ENCODE measurements at regions not wholly inside any gene's neighbourhood (a gene's known extent, or its start where the extent isn't known, plus 50 kb on each side); places are given as distances from the start of the nearest gene placed in this dataset.

GRCh38 chr18:22521026-22521707, 103.5 kb upstream of the CTAGE1 start:
- Histone ChIP-seq H3K9me3 (replicated peaks) (no peaks in the 10 kb centered on the region), H3K36me3 (no peaks in the 10 kb centered on the region), H3K27me3 (ENCODE audit: low read depth) (no peaks in the 10 kb centered on the region), H3K27ac (replicated peaks) (peak overlapping the region; percentile 75), H3K4me1 (peaks cover 32% of the 10 kb centered on the region), H3K4me3 (no peak overlapping the region)
- intact Hi-C loops (cut with micrococcal nuclease), result no loop called here
- no peak for DNase-seq
- TF ChIP-seq, protein P1, sequence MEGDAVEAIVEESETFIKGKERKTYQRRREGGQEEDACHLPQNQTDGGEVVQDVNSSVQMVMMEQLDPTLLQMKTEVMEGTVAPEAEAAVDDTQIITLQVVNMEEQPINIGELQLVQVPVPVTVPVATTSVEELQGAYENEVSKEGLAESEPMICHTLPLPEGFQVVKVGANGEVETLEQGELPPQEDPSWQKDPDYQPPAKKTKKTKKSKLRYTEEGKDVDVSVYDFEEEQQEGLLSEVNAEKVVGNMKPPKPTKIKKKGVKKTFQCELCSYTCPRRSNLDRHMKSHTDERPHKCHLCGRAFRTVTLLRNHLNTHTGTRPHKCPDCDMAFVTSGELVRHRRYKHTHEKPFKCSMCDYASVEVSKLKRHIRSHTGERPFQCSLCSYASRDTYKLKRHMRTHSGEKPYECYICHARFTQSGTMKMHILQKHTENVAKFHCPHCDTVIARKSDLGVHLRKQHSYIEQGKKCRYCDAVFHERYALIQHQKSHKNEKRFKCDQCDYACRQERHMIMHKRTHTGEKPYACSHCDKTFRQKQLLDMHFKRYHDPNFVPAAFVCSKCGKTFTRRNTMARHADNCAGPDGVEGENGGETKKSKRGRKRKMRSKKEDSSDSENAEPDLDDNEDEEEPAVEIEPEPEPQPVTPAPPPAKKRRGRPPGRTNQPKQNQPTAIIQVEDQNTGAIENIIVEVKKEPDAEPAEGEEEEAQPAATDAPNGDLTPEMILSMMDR (IDR thresholded peaks at IDR 0.05; ENCODE audit: borderline replicate concordance), result no peak

DNA sequence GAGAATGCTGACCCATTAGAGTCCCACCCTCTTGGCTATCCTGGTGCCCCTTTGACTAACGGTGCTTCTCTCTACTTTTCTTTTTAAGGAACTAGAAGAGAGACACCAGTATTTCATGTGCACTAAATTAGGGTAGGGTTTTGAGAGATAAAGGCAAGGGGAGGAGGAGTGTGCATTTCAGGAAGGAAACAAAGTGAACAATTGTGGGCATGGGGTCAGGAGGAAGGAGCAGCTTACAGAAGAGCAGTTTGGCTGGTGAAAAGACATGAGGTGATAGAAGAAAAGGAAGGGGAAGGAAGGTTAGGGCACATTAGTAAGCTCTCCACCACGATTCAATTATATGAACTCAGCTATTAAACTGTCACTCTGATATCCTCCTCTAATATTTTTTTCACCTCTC, 105.8 kb upstream of the CTAGE1 start:
- H3K4me3 ChIP-seq, result no peak overlapping the region
- H3K27ac ChIP-seq (replicated peaks), result no peak overlapping the region
- intact Hi-C loops (cut with micrococcal nuclease), result no loop called here
- no peaks in the 10 kb centered on the region for H3K36me3 ChIP-seq
- no peaks in the 10 kb centered on the region for H3K9me3 ChIP-seq (replicated peaks)
- TF ChIP-seq, protein P1 (IDR thresholded peaks at IDR 0.05; ENCODE audit: borderline replicate concordance), result no peak
- no peaks in the 10 kb centered on the region for H3K27me3 ChIP-seq (ENCODE audit: low read depth)
- H3K4me1 ChIP-seq, result peaks cover 23% of the 10 kb centered on the region
- DNase-seq, result no peak

- intact Hi-C loops (cut with micrococcal nuclease), result no loop called here
Measured at GRCh38 chr18:22524783-22525182, 107.1 kb upstream of the CTAGE1 start.

DNA sequence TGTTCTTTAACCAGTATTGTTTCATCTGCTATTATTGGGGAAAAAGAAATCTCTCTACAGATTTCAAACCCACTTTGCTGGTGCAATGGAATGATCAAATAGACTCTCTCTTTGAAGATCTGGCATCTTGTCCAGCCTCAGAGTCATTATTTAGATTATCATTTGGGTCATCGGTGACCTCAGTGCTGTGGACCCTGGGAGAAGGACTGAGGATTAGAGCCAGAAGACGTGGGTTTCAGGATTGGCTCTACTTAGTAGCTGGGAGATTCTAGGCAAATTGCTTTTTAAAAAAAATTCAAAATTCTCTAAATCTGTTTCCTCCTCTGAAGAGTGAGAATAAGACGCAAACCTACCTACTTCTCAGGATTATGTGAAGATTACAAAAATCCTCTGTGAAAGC, 107.6 kb upstream of the CTAGE1 start:
- no peak for DNase-seq
- Histone ChIP-seq H3K4me1 (peaks cover 17% of the 10 kb centered on the region), H3K27me3 (ENCODE audit: low read depth) (no peaks in the 10 kb centered on the region), H3K36me3 (no peaks in the 10 kb centered on the region), H3K9me3 (replicated peaks) (no peaks in the 10 kb centered on the region), H3K27ac (replicated peaks) (no peak overlapping the region), H3K4me3 (no peak overlapping the region)
- intact Hi-C loops (cut with micrococcal nuclease), result no loop called here
- TF ChIP-seq, protein P1 (IDR thresholded peaks at IDR 0.05; ENCODE audit: borderline replicate concordance), result no peak

More at GRCh38 chr18:22524783-22525182, 107.1 kb upstream of the CTAGE1 start:
- DNase-seq, result no peak
- Histone ChIP-seq H3K27ac (replicated peaks) (no peak overlapping the region), H3K4me3 (no peak overlapping the region), H3K9me3 (replicated peaks) (no peaks in the 10 kb centered on the region), H3K36me3 (no peaks in the 10 kb centered on the region), H3K27me3 (ENCODE audit: low read depth) (no peaks in the 10 kb centered on the region), H3K4me1 (peaks cover 17% of the 10 kb centered on the region)
- TF ChIP-seq, protein P1 (IDR thresholded peaks at IDR 0.05; ENCODE audit: borderline replicate concordance), result no peak

DNA sequence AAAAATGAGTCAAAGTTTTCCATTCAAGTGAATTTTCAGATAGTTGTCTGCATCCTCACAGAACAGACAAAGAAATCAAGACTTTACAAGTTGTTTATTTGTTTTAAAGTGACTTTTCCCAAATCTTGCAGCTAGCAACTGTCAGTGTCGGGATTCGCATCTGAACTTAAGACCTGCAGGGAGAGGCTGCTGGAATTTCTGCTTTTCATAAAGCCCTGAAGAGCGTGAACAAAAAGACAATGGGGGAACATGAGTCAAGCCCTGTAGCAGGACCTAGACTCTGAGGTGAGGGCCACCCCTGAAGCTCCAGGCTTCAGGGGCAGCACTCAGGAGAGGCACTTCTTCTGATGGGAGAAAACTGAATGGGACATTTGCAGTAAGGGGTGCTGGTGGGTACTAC, 108.2 kb upstream of the CTAGE1 start:
- DNase-seq, result no peak

More for the DNA sequence above, 108.2 kb upstream of the CTAGE1 start:
- H3K36me3 ChIP-seq, result no peaks in the 10 kb centered on the region
- TF ChIP-seq, protein P1 (IDR thresholded peaks at IDR 0.05; ENCODE audit: borderline replicate concordance), result no peak
- no peak overlapping the region for H3K4me3 ChIP-seq
- no peaks in the 10 kb centered on the region for H3K27me3 ChIP-seq (ENCODE audit: low read depth)
- intact Hi-C loops (cut with micrococcal nuclease), result no loop called here
- peaks cover 11% of the 10 kb centered on the region for H3K4me1 ChIP-seq
- H3K27ac ChIP-seq (replicated peaks), result no peak overlapping the region
- H3K9me3 ChIP-seq (replicated peaks), result no peaks in the 10 kb centered on the region
